ENCODE measurements at regions not wholly inside any gene's neighbourhood (a gene's known extent, or its start where the extent isn't known, plus 50 kb on each side); places are given as distances from the start of the nearest gene placed in this dataset.

- TF ChIP-seq SUZ12 (IDR thresholded peaks at IDR 0.05; ENCODE audit: extremely low read depth, insufficient read depth, insufficient read length) (no peak), YY1 (IDR thresholded peaks at IDR 0.05; ENCODE audit: insufficient read depth, insufficient read length) (no peak), ZNF274 (IDR thresholded peaks at IDR 0.05; ENCODE audit: low read depth, low read length) (no peak)
Observed at GRCh38 chr14:21724090-21724973, 50.7 kb upstream of the OR4E1 start.

All from NT2/D1 (cell line).